Endothelial cell of umbilical vein (primary cell): ENCODE measurements at regions not wholly inside any gene's neighbourhood (a gene's known extent, or its start where the extent isn't known, plus 50 kb on each side); places are given as distances from the start of the nearest gene placed in this dataset.

Source experiments
- EZH2 ChIP-seq: IDR thresholded peaks from 2 replicates; pipeline ENCODE4 v1.6.1; 2012; ENCODE audit warnings: borderline replicate concordance, low read depth, mild to moderate bottlenecking, moderate library complexity, low read length, inconsistent platforms; ENCODE audit not compliant: severe bottlenecking
- FOS ChIP-seq: IDR thresholded peaks from 2 replicates; pipeline ENCODE4 v1.6.1; 2011; ENCODE audit warnings: mild to moderate bottlenecking, low read length, moderate library complexity, borderline replicate concordance; ENCODE audit not compliant: insufficient read depth
- MYC ChIP-seq: IDR thresholded peaks from one replicate; pipeline ENCODE4 v1.6.1; 2011; ENCODE audit warnings: mild to moderate bottlenecking, low read depth, low read length
- POLR2A ChIP-seq: IDR thresholded peaks from 2 replicates; pipeline ENCODE4 v1.6.1; 2012; ENCODE audit warnings: low read depth, mild to moderate bottlenecking, control low read depth, low read length
- POLR2AphosphoS5 ChIP-seq: IDR thresholded peaks from 2 replicates; pipeline ENCODE4 v1.6.1; 2012; ENCODE audit warnings: low read depth, mild to moderate bottlenecking, control low read depth, low read length, moderate library complexity; ENCODE audit not compliant: insufficient read depth
- TF ChIP-seq, protein P1 (sequence below), 2 donors: IDR thresholded peaks; 1 replicate in 1 of 2; 2 replicates in 1 of 2; pipeline ENCODE4 v1.5.1; 2011; ENCODE audit warnings: low read length in 2 of 2, mild to moderate bottlenecking in 2 of 2, moderate library complexity in 2 of 2, control low read depth in 1 of 2, inconsistent platforms in 1 of 2, low read depth in 1 of 2; ENCODE audit not compliant: insufficient read depth in 1 of 2; ENCODE audit errors: extremely low read depth in 1 of 2

DNA sequence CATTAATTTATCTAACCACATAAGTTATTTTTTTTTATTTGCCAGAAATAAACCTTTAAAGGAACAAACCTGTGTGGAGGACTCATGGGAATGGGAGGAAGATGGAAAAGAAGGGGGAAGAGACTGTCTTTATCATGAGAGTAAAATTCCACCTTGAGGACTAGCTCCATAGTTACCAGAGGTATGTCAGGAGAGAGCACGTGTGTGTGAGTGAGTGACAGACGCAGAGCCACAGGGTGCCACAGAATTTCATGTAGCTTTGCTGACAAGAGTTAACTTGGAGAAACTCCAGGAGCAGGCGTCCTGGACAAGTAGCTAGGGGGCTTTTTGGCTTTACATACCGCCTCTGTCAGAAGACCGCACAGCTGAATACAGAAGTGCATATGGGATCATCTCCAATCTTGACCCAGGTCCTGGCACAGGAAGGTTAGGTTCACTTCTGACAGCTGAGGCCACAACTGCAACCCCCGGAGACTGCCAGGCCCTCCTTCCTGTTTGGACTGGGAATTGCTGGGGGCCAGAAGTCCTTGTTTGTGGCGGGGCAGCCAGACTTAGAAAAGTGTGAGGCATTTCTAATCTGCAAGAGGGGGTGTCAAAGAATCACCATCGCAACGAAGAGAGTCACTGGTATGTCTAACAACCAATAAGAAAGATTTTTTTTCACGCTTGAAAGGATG lies 197.8 kb upstream of the TPM1 start:
- TF ChIP-seq EZH2 (no peak), POLR2AphosphoS5 (no peak), POLR2A (no peak), MYC (no peak), FOS (no peak)
- TF ChIP-seq, protein P1, sequence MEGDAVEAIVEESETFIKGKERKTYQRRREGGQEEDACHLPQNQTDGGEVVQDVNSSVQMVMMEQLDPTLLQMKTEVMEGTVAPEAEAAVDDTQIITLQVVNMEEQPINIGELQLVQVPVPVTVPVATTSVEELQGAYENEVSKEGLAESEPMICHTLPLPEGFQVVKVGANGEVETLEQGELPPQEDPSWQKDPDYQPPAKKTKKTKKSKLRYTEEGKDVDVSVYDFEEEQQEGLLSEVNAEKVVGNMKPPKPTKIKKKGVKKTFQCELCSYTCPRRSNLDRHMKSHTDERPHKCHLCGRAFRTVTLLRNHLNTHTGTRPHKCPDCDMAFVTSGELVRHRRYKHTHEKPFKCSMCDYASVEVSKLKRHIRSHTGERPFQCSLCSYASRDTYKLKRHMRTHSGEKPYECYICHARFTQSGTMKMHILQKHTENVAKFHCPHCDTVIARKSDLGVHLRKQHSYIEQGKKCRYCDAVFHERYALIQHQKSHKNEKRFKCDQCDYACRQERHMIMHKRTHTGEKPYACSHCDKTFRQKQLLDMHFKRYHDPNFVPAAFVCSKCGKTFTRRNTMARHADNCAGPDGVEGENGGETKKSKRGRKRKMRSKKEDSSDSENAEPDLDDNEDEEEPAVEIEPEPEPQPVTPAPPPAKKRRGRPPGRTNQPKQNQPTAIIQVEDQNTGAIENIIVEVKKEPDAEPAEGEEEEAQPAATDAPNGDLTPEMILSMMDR (IDR thresholded peaks at IDR 0.05; ENCODE audit: extremely low read depth in 1 of 2, insufficient read depth in 1 of 2, low read depth in 1 of 2, low read length in 2 of 2): no peak
